HEK293 (cell line): ENCODE measurements at regions not wholly inside any gene's neighbourhood (a gene's known extent, or its start where the extent isn't known, plus 50 kb on each side); places are given as distances from the start of the nearest gene placed in this dataset.

Experiments used
- ZNF324 ChIP-seq: fragments of 450-650 bp; formaldehyde crosslinking; IDR thresholded peaks from 2 replicates; pipeline ENCODE4 v1.5.1; 2016; ENCODE audit warnings: missing biosample characterization, missing genetic modification characterization
- ZNF394 ChIP-seq: fragments of 450-650 bp; formaldehyde crosslinking; IDR thresholded peaks from 2 replicates; pipeline ENCODE4 v1.5.1; 2016; ENCODE audit warnings: missing biosample characterization, missing genetic modification characterization, mild to moderate bottlenecking, moderate library complexity, borderline replicate concordance
- ZNF670 ChIP-seq: fragments of 450-650 bp; formaldehyde crosslinking; IDR thresholded peaks from 2 replicates; pipeline ENCODE4 v1.5.1; 2016; ENCODE audit warnings: missing biosample characterization, missing genetic modification characterization, low read depth
- TF ChIP-seq, protein P1 (sequence below): fragments of 450-650 bp; formaldehyde crosslinking; IDR thresholded peaks from 2 replicates; pipeline ENCODE4 v1.5.1; 2016; ENCODE audit warnings: missing biosample characterization, missing genetic modification characterization

DNA sequence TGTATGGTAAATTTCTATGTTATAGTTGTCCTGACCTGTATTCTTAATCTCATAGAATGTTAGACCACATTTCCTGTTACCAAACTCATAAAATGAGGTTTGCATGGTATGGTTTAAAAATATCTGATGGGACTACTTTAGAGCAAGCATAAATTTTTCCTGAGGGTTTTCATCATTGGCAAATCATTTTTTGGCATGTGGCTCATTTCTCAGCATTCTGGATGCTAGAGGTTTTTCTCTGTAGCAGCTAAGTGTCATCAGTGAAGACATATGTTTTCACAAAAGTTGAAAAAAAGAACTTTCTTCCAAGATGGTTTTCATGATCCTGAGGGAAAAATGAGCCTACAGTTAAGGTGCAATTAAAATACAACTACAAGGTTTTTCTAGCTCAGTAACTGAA, 503.5 kb upstream of the FAM47C start:
- TF ChIP-seq ZNF324 (tag by site-specific recombination) (no peak), ZNF394 (tag by site-specific recombination) (no peak), ZNF670 (tag by site-specific recombination) (no peak)
- TF ChIP-seq, protein P1, sequence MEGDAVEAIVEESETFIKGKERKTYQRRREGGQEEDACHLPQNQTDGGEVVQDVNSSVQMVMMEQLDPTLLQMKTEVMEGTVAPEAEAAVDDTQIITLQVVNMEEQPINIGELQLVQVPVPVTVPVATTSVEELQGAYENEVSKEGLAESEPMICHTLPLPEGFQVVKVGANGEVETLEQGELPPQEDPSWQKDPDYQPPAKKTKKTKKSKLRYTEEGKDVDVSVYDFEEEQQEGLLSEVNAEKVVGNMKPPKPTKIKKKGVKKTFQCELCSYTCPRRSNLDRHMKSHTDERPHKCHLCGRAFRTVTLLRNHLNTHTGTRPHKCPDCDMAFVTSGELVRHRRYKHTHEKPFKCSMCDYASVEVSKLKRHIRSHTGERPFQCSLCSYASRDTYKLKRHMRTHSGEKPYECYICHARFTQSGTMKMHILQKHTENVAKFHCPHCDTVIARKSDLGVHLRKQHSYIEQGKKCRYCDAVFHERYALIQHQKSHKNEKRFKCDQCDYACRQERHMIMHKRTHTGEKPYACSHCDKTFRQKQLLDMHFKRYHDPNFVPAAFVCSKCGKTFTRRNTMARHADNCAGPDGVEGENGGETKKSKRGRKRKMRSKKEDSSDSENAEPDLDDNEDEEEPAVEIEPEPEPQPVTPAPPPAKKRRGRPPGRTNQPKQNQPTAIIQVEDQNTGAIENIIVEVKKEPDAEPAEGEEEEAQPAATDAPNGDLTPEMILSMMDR (tag by site-specific recombination): no peak
